HCT116 (cell line): ENCODE measurements at regions not wholly inside any gene's neighbourhood (a gene's known extent, or its start where the extent isn't known, plus 50 kb on each side); places are given as distances from the start of the nearest gene placed in this dataset.

ENCODE experiments used
- CEBPB ChIP-seq: IDR thresholded peaks from 2 replicates; pipeline ENCODE4 v1.6.1; 2012; ENCODE audit warnings: low read depth
- CTCF ChIP-seq, 3 experiments: fragments of 200-600 bp in 1 of 3; sonication (generic) in 1 of 3; IDR thresholded peaks in 2 of 3; conservative IDR thresholded peaks in 1 of 3; 2 replicates each; pipeline ENCODE4 v1.5.1; 2012 to 2017; ENCODE audit warnings: low read depth in 2 of 3, low read length in 2 of 3, antibody characterized with exemption in 1 of 3, borderline replicate concordance in 1 of 3, control low read depth in 1 of 3, mild to moderate bottlenecking in 1 of 3, mixed read lengths in 1 of 3, mixed run types in 1 of 3, moderate library complexity in 1 of 3; ENCODE audit not compliant: insufficient read depth in 1 of 3
- EGR1 ChIP-seq: IDR thresholded peaks from 2 replicates; pipeline ENCODE4 v1.6.1; 2012; ENCODE audit warnings: low read depth
- EZH2 ChIP-seq: fragments of 200-600 bp; sonication (generic); IDR thresholded peaks from 2 replicates; pipeline ENCODE4 v1.6.1; 2017; ENCODE audit warnings: antibody characterized with exemption, mixed run types
- EZH2phosphoT487 ChIP-seq: fragments of 200-600 bp; IDR thresholded peaks from 2 replicates; pipeline ENCODE4 v1.6.1; 2018; ENCODE audit warnings: antibody characterized with exemption, borderline replicate concordance
- JUND ChIP-seq: IDR thresholded peaks from 2 replicates; pipeline ENCODE4 v1.6.1; 2012
- POLR2A ChIP-seq: IDR thresholded peaks from 2 replicates; pipeline ENCODE4 v1.7.0; 2011; ENCODE audit warnings: borderline replicate concordance; ENCODE audit not compliant: insufficient read depth, insufficient read length; ENCODE audit errors: extremely low read depth
- RAD21 ChIP-seq: IDR thresholded peaks from 2 replicates; pipeline ENCODE4 v1.6.1; 2012; ENCODE audit warnings: low read depth, mild to moderate bottlenecking
- REST ChIP-seq: IDR thresholded peaks from 2 replicates; pipeline ENCODE4 v1.6.1; 2012; ENCODE audit warnings: low read depth
- ZNF274 ChIP-seq: fragments of 200-500 bp; sonication (Bioruptor generic); IDR thresholded peaks from 2 replicates; pipeline ENCODE4 v1.6.1; 2014; ENCODE audit warnings: mild to moderate bottlenecking, low read depth, low read length, inconsistent platforms

- TF ChIP-seq CTCF (IDR thresholded peaks at IDR 0.05 in 2 of 3, conservative IDR thresholded peaks at IDR 0.05 in 1 of 3; ENCODE audit: borderline replicate concordance in 1 of 3, insufficient read depth in 1 of 3, low read depth in 2 of 3, low read length in 2 of 3) (no peak), POLR2A (no peak), EGR1 (no peak), ZNF274 (no peak), RAD21 (no peak), JUND (no peak), CEBPB (no peak), EZH2 (no peak), EZH2phosphoT487 (no peak), REST (no peak)
Measured at GRCh38 chr12:14059548-14059947, 78.1 kb upstream of the GRIN2B start.
